ENCODE measurements at regions not wholly inside any gene's neighbourhood (a gene's known extent, or its start where the extent isn't known, plus 50 kb on each side); places are given as distances from the start of the nearest gene placed in this dataset.
A peak's percentile ranks its signal among the peaks of the same experiment; 100 is the strongest.

DNA sequence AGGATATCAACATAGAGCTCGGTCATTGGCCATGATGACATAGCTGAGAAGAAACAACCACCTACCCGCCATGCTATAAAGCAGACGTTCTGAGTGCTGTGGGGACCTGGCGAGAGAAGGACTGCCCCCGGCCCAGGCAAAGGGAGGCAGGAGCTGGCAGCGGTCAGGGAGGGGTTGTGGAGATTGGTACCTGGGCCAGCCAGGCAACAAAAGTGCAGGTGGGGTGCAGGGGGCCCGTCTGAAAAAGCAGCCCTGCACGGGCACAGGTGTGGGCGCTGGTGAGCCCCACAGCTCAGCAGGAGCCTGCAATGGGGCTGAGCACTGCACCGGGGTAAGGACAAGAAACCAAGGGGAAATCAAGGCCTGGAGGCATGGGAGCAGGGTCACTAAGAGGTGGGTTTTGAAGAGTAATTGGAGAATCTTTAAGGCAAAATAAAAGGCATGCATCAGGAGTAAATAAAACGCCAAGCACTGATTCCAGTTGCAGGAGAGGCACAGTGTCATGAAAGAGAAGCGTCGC lies 464.0 kb downstream of the EIPR1 start:
- Mint-ChIP-seq H3K4me3 (ENCODE audit: unreplicated experiment) (no peak overlapping the region), H3K36me3 (ENCODE audit: low read depth) (no peaks in the 10 kb centered on the region), H3K27ac (ENCODE audit: unreplicated experiment) (peak overlapping the region; percentile 25), H3K27me3 (ENCODE audit: low read depth) (peaks cover 3% of the 10 kb centered on the region), H3K9me3 (ENCODE audit: low read depth) (peaks cover 17% of the 10 kb centered on the region), H3K4me1 (ENCODE audit: low read depth) (no peaks in the 10 kb centered on the region)
- TF ChIP-seq, protein P1, sequence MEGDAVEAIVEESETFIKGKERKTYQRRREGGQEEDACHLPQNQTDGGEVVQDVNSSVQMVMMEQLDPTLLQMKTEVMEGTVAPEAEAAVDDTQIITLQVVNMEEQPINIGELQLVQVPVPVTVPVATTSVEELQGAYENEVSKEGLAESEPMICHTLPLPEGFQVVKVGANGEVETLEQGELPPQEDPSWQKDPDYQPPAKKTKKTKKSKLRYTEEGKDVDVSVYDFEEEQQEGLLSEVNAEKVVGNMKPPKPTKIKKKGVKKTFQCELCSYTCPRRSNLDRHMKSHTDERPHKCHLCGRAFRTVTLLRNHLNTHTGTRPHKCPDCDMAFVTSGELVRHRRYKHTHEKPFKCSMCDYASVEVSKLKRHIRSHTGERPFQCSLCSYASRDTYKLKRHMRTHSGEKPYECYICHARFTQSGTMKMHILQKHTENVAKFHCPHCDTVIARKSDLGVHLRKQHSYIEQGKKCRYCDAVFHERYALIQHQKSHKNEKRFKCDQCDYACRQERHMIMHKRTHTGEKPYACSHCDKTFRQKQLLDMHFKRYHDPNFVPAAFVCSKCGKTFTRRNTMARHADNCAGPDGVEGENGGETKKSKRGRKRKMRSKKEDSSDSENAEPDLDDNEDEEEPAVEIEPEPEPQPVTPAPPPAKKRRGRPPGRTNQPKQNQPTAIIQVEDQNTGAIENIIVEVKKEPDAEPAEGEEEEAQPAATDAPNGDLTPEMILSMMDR (IDR thresholded peaks at IDR 0.05): no peak
- DNase-seq (ENCODE audit: low spot score): no peak

DNA sequence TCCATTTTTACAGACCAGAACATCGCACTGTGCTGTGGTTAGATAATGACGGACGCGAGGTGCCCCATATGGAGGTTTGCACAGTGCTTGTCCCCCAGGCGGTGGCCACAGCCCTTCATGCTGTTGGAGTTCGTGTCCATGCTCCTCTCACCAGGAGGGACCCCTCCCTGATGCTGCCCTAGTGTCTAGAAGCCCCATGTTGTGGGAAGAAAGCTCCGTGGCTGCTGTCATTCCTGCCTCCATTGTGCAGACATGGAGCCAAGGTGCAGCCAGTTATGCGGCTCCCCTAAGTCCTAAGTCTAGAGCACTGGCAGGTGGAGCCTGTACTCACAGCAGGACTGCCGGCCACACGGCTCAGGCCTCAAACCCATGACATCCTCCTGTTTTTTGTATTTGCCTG lies 464.9 kb downstream of the EIPR1 start:
- TF ChIP-seq, protein P1 (IDR thresholded peaks at IDR 0.05): no peak
- H3K4me1 Mint-ChIP-seq (ENCODE audit: low read depth): no peaks in the 10 kb centered on the region
- H3K36me3 Mint-ChIP-seq (ENCODE audit: low read depth): no peaks in the 10 kb centered on the region
- DNase-seq (ENCODE audit: low spot score): no peak
- no peak overlapping the region for H3K4me3 Mint-ChIP-seq (ENCODE audit: unreplicated experiment)
- peaks cover 17% of the 10 kb centered on the region for H3K9me3 Mint-ChIP-seq (ENCODE audit: low read depth)
- peaks cover 3% of the 10 kb centered on the region for H3K27me3 Mint-ChIP-seq (ENCODE audit: low read depth)
- H3K27ac Mint-ChIP-seq (ENCODE audit: unreplicated experiment): no peak overlapping the region

DNA sequence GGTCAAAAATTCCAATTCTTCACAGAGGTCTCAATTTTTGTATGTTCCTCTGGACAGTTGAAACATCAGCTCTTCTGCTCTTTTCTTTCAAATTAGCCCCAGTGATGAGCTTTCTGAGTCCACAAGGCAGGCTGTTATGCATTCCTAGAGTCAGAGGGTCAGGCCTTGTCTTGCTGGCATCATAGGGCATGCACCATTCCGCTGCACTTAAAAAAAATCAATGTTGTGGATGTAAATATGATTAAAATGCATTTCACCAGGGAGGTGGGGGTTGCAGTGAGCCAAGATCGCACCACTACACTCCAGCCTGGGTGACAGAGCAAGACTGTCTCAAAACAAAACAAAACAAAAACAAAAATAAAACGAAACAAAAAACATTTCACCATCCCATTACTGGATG lies 465.3 kb downstream of the EIPR1 start:
- H3K27me3 Mint-ChIP-seq (ENCODE audit: low read depth): peaks cover 6% of the 10 kb centered on the region
- H3K4me3 Mint-ChIP-seq (ENCODE audit: unreplicated experiment): no peak overlapping the region
- H3K9me3 Mint-ChIP-seq (ENCODE audit: low read depth): peaks cover 17% of the 10 kb centered on the region
- DNase-seq (ENCODE audit: low spot score): no peak
- H3K27ac Mint-ChIP-seq (ENCODE audit: unreplicated experiment): no peak overlapping the region
- H3K4me1 Mint-ChIP-seq (ENCODE audit: low read depth): no peaks in the 10 kb centered on the region
- H3K36me3 Mint-ChIP-seq (ENCODE audit: low read depth): no peaks in the 10 kb centered on the region
- TF ChIP-seq, protein P1 (IDR thresholded peaks at IDR 0.05): no peak

DNA sequence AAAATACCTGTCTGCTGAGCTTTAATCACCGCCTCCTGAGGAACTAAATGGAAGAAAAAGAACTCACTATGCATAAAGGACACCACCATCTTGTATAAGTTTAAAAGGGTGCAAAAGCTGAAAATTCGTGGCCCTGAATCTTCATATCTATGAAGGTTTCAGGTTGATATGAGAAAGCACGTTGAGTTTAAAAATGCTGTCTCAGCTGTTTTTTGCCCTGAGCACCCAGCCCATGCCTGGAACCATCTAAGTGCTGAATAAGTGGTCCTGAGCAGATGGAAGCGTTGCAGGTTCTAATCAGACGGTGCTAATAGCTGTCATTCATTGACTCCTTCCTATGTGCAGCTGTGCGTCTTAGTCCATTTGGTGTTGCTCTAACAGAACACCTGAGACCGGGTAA lies 467.4 kb downstream of the EIPR1 start:
- no peak overlapping the region for H3K4me3 Mint-ChIP-seq (ENCODE audit: unreplicated experiment)
- peaks cover 9% of the 10 kb centered on the region for H3K27me3 Mint-ChIP-seq (ENCODE audit: low read depth)
- H3K36me3 Mint-ChIP-seq (ENCODE audit: low read depth): no peaks in the 10 kb centered on the region
- no peak overlapping the region for H3K27ac Mint-ChIP-seq (ENCODE audit: unreplicated experiment)
- H3K9me3 Mint-ChIP-seq (ENCODE audit: low read depth): peaks cover 2% of the 10 kb centered on the region
- no peaks in the 10 kb centered on the region for H3K4me1 Mint-ChIP-seq (ENCODE audit: low read depth)
- DNase-seq (ENCODE audit: low spot score): no peak
- TF ChIP-seq, protein P1 (IDR thresholded peaks at IDR 0.05): no peak

DNA sequence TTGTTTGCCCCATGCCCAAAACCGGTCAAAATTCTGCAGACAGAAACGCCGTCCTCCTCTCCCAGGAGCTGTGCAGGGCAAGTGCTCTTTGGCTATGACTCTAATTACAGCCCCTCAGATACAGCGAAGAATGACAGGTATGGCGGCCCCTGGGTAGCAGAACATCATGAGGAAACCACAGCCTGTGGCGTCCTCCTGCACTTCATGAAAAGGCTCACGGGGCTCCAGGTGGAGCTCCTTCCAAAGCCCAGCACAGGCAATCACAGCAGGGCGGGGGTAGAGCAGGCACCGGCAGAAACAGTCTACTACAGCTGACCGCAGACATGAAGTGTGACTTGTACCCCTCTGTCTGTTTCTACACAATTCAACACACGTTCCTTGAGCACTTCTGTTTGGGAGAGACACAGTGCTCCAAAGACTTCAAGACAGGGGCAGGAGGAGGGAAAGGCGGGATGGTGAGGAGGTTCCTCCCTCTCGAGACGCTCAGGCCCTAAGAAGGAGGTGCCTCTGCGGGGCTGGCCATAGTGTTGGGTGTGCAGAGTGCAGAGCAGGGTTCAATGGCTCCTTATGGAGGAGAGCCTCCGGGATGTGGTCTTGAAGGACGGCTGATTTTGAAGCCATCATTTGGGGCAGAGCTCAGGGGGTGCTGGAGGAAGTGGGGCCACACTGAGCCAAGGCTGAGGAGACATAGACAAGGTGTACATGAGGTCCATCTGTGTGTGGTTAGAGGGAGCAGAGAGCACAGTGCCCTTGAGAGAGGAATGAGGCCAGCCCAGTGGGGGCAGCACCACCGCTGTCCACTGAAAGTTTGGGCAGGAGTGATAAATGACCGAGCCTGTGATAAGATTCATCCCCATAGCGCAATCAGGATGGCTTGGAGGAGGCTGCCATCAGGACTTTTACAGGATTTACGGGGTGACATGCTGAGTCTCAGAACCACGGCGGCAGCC lies 468.3 kb downstream of the EIPR1 start:
- Mint-ChIP-seq H3K9me3 (ENCODE audit: low read depth) (no peaks in the 10 kb centered on the region), H3K36me3 (ENCODE audit: low read depth) (no peaks in the 10 kb centered on the region), H3K4me3 (ENCODE audit: unreplicated experiment) (no peak overlapping the region), H3K4me1 (ENCODE audit: low read depth) (no peaks in the 10 kb centered on the region), H3K27ac (ENCODE audit: unreplicated experiment) (no peak overlapping the region), H3K27me3 (ENCODE audit: low read depth) (peaks cover 14% of the 10 kb centered on the region)
- no peak for DNase-seq (ENCODE audit: low spot score)
- TF ChIP-seq, protein P1 (IDR thresholded peaks at IDR 0.05): no peak

All from chondrocyte (in vitro differentiated cells).